ENCODE measurements at regions not wholly inside any gene's neighbourhood (a gene's known extent, or its start where the extent isn't known, plus 50 kb on each side); places are given as distances from the start of the nearest gene placed in this dataset.

DNA sequence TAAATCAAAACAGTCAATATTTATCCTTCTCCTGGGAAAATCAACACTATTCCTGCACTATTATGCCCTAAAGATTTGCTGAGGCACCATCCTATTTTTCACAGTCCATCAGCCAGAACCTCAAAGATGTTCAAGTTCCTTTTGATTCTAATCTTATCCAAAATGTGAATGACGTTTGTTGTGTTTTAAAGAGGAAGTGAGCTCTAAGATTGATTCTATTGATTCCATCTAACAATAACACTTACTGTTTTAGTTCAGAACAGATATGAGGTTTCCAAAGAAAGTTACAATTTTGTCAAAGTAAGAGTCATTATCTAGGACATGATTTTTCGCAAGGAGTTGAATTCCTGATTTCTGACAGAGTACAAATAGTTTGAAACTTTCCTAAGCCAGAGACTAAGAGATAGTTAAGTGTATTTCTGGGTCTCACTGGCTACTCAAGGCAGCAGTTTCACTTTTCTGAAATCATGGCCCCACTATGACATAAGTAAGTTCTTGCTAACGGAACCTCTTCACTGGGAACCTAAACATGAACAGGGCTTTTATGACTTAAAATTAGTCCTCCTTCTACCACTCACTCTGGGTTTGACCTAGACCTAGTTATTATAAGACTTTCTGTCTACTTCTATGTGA lies 84.7 kb downstream of the LHX9 start:
- DNase-seq (no peak), ATAC-seq (ENCODE audit: low FRiP score in 2 of 2) (no peak)
- Histone ChIP-seq H3K27ac (no peak overlapping the region), H3K4me1 (no peaks in the 10 kb centered on the region), H3K9me3 (no peaks in the 10 kb centered on the region), H3K4me3 (no peak overlapping the region), H3K27me3 (no peaks in the 10 kb centered on the region), H3K36me3 (no peaks in the 10 kb centered on the region)
- 53 to 56% methylated on average over 3 of the region's 3 CpGs for WGBS, 2 donors
- TF ChIP-seq EP300 (IDR thresholded peaks at IDR 0.05), result no peak
- TF ChIP-seq POLR2AphosphoS5 (IDR thresholded peaks at IDR 0.05), result no peak
- TF ChIP-seq, protein P1, sequence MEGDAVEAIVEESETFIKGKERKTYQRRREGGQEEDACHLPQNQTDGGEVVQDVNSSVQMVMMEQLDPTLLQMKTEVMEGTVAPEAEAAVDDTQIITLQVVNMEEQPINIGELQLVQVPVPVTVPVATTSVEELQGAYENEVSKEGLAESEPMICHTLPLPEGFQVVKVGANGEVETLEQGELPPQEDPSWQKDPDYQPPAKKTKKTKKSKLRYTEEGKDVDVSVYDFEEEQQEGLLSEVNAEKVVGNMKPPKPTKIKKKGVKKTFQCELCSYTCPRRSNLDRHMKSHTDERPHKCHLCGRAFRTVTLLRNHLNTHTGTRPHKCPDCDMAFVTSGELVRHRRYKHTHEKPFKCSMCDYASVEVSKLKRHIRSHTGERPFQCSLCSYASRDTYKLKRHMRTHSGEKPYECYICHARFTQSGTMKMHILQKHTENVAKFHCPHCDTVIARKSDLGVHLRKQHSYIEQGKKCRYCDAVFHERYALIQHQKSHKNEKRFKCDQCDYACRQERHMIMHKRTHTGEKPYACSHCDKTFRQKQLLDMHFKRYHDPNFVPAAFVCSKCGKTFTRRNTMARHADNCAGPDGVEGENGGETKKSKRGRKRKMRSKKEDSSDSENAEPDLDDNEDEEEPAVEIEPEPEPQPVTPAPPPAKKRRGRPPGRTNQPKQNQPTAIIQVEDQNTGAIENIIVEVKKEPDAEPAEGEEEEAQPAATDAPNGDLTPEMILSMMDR (IDR thresholded peaks at IDR 0.05), result no peak
- no peak for TF ChIP-seq POLR2A (IDR thresholded peaks at IDR 0.05)

DNA sequence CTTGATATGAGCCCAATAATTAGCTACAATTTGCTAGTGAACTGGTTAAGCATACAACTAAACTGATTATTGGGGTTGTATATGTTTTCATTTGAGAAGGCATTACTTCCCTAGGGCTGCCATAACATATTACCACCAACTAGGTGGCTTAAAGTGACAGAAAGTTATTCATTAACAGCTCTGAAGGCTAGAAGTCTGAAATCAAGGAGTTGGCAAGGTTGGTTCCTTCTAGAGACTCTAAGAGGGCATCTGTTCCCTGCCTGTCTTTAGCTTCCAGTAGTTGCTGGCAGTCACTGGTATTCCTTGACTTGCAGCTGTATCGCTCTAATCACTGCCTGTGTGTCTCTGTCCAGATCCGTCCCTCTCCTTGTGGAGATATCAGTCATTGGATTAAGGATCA lies 86.3 kb downstream of the LHX9 start:
- ATAC-seq (ENCODE audit: low FRiP score in 2 of 2), result no peak
- WGBS, 2 donors, result 83 to 88% methylated on average over 2 of the region's 2 CpGs

DNA sequence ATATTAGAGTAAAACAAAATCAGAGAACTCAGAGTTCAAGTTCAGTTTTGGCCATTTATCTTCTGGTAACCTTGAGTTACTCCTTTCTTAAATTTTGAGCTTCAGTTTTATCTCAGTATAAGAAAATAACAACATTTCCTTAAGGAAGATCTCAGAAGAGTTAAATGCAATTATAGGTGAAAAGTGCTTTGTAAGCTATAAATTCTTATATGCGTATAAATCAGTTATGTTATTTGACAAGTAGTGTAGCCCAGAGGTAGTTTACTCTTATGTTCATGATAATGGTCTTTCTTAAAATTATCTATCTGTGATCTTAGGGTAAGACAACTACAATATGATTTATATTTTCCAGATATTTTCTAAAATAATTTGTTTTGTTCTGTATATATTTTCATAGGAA lies 89.8 kb downstream of the LHX9 start:
- Histone ChIP-seq H3K36me3 (no peaks in the 10 kb centered on the region), H3K4me3 (no peak overlapping the region), H3K27me3 (no peaks in the 10 kb centered on the region), H3K9me3 (no peaks in the 10 kb centered on the region), H3K27ac (no peak overlapping the region), H3K4me1 (no peaks in the 10 kb centered on the region)
- WGBS, 2 donors, result 97 to 100% methylated on average over 1 of the region's 1 CpG
- no peak for ATAC-seq (ENCODE audit: low FRiP score in 2 of 2)
- TF ChIP-seq POLR2A (IDR thresholded peaks at IDR 0.05), result no peak
- TF ChIP-seq, protein P1 (IDR thresholded peaks at IDR 0.05), result no peak
- no peak for TF ChIP-seq POLR2AphosphoS5 (IDR thresholded peaks at IDR 0.05)
- no peak for DNase-seq

More for the DNA sequence above, 86.3 kb downstream of the LHX9 start:
- no peaks in the 10 kb centered on the region for H3K9me3 ChIP-seq
- no peaks in the 10 kb centered on the region for H3K36me3 ChIP-seq
- no peak for DNase-seq
- H3K4me3 ChIP-seq, result no peak overlapping the region
- H3K27ac ChIP-seq, result no peak overlapping the region
- no peaks in the 10 kb centered on the region for H3K27me3 ChIP-seq
- H3K4me1 ChIP-seq, result no peaks in the 10 kb centered on the region
- TF ChIP-seq EP300 (IDR thresholded peaks at IDR 0.05) (no peak), POLR2A (IDR thresholded peaks at IDR 0.05) (no peak), POLR2AphosphoS5 (IDR thresholded peaks at IDR 0.05) (no peak)

DNA sequence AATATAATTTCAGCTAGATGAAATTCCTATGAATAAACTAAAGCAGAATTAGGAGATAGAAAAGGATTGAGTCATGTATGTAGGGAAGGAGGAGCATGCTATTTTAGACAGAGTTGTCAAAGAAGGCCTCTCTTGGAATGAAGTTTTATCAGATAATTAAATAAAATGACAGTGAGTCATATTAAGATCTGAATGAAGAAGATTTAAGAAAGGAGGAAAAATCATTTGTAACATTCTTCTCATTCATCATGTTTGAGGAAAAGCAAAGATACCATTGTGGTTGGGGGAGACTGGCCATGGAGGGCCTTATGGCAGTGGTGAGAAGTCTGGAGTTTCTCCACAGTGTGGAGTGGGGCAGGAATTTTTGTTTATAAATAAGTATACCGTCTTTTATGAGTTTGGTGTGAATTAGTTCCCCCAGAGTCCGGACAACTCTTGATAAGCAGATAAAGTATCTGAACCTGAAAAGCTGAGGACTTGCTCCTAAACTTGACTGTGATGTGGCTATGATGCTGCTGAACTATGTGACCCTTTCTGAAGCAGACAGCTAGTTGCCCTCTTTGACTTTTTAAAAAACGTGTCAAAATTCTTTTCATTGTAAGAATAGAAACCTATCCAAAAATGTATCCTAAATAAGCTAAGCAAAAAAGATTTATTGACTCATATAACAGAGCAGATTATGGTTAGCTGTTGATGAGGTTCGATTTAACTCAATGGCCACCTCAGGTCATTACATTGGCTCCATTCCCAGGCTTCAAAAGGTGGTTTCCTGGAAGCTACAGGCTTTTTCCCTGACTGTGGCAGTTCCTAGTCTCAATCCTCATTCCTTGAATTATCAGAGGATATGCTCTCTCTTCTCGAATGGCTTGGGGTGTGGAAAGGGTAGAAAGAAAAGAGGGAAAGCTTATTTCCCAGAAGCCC lies 90.8 kb downstream of the LHX9 start:
- 59 to 64% methylated on average over 5 of the region's 5 CpGs for WGBS, 2 donors
- Histone ChIP-seq H3K4me3 (no peak overlapping the region), H3K27me3 (no peaks in the 10 kb centered on the region), H3K9me3 (no peaks in the 10 kb centered on the region), H3K27ac (no peak overlapping the region), H3K4me1 (no peaks in the 10 kb centered on the region), H3K36me3 (no peaks in the 10 kb centered on the region)
- no peak for TF ChIP-seq EP300 (IDR thresholded peaks at IDR 0.05)
- no peak for TF ChIP-seq POLR2AphosphoS5 (IDR thresholded peaks at IDR 0.05)
- TF ChIP-seq, protein P1 (IDR thresholded peaks at IDR 0.05), result no peak
- no peak for TF ChIP-seq POLR2A (IDR thresholded peaks at IDR 0.05)
- DNase-seq, result no peak
- ATAC-seq (ENCODE audit: low FRiP score in 2 of 2), result no peak

DNA sequence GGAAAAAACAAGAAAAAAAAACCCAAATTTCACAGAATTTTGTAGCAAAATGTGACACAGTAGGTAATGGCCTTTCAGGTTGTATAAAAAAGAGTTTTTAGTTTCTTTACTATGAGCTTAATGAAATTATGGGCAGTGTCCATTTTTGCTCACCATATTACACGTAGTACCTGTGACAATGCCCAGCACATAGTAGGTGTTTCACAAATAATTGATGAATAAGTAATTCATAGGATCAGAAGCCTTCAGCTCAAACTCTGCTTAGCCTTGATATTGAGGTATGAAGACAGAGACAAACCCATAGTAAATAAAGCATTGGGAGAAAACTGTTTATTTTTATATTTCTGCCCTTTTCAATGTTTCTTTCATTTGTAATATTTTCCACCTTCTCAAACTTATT lies 97.2 kb downstream of the LHX9 start:
- ATAC-seq (ENCODE audit: low FRiP score in 2 of 2), result no peak

More for the DNA sequence above, 97.2 kb downstream of the LHX9 start:
- H3K9me3 ChIP-seq, result no peaks in the 10 kb centered on the region
- H3K27me3 ChIP-seq, result no peaks in the 10 kb centered on the region
- no peak for TF ChIP-seq POLR2AphosphoS5 (IDR thresholded peaks at IDR 0.05)
- WGBS, 2 donors, result 85 to 88% methylated on average over 1 of the region's 1 CpG
- no peak overlapping the region for H3K4me3 ChIP-seq
- H3K36me3 ChIP-seq, result no peaks in the 10 kb centered on the region
- H3K4me1 ChIP-seq, result no peaks in the 10 kb centered on the region
- H3K27ac ChIP-seq, result no peak overlapping the region
- DNase-seq, result no peak

Measured in upper lobe of left lung (tissue), 6 donors.